ENCODE measurements at regions not wholly inside any gene's neighbourhood (a gene's known extent, or its start where the extent isn't known, plus 50 kb on each side); places are given as distances from the start of the nearest gene placed in this dataset.

GRCh38 chr5:89425062-89425461, 542.1 kb upstream of the MEF2C start:
- H4K91ac ChIP-seq (ENCODE audit: insufficient read depth, low read depth, low read length): no peak overlapping the region
- no peaks in the 10 kb centered on the region for H3K36me3 ChIP-seq (ENCODE audit: control insufficient read depth, insufficient read depth, low read length)
- in situ Hi-C loops (cut with MboI; ENCODE audit: low sequenced_read_pairs) (no loop called here), dilution Hi-C loops (cut with HindIII; ENCODE audit: low sequenced_read_pairs, unreplicated experiment) (no loop called here), intact Hi-C loops (cut with micrococcal nuclease) (no loop called here)
- ChIA-PET CTCF (no interaction called here), POLR2A (ENCODE audit: unreplicated experiment) (no interaction called here)
- no peak overlapping the region for H2BK120ac ChIP-seq (ENCODE audit: low read depth, low read length)
- H3K56ac ChIP-seq (ENCODE audit: extremely low read depth, insufficient read depth, low read length): no peak overlapping the region
- H3K4me1 ChIP-seq (ENCODE audit: control insufficient read depth, insufficient read depth, low read length): no peaks in the 10 kb centered on the region
- no peak overlapping the region for H3K14ac ChIP-seq (replicated peaks; ENCODE audit: low read depth, low read length)
- no peak overlapping the region for H2BK5ac ChIP-seq (ENCODE audit: low read depth, low read length, poor library complexity, severe bottlenecking)
- no peak overlapping the region for H2BK20ac ChIP-seq (ENCODE audit: low read depth, low read length)
- H2AFZ ChIP-seq (replicated peaks; ENCODE audit: low read length, poor library complexity): no peak overlapping the region
- no peaks in the 10 kb centered on the region for H3K27me3 ChIP-seq (ENCODE audit: control insufficient read depth, insufficient read depth, low read length)
- DNase-seq (no peak), ATAC-seq (ENCODE audit: low read depth) (no peak)
- H3K27ac ChIP-seq (ENCODE audit: insufficient read depth, low read length): no peak overlapping the region
- no peak overlapping the region for H4K5ac ChIP-seq (ENCODE audit: low read depth, low read length)
- no peaks in the 10 kb centered on the region for H3K9me1 ChIP-seq (ENCODE audit: insufficient read depth, low read length)
- no TSS peak for BruUV-seq (replicated peaks)
- H3K4ac ChIP-seq (ENCODE audit: low read depth, low read length): no peak overlapping the region
- H4K8ac ChIP-seq (ENCODE audit: low read depth in 2 of 2, low read length in 2 of 2): no peak overlapping the region
- no peak overlapping the region for H3K9ac ChIP-seq (ENCODE audit: low read depth, low read length)
- no peak overlapping the region for H2AK5ac ChIP-seq (ENCODE audit: low read depth, low read length)
- 40% methylated on average over 1 of the region's 3 CpGs; no CpG with 5 or more reads in 1 of the 2 experiments for WGBS, 2 experiments (ENCODE audit: extremely low coverage in 2 of 2, insufficient read length in 1 of 2)
- no peaks in the 10 kb centered on the region for H4K20me1 ChIP-seq (ENCODE audit: insufficient read depth, low read length)
- TF ChIP-seq CHD1 (IDR thresholded peaks at IDR 0.05; ENCODE audit: low read depth, low read length) (no peak), NFE2L2 (IDR thresholded peaks at IDR 0.05; ENCODE audit: low read depth, low read length) (no peak), FOS (IDR thresholded peaks at IDR 0.05; ENCODE audit: low read depth, low read length) (no peak), POLR2A (IDR thresholded peaks at IDR 0.05; ENCODE audit: low read depth, low read length) (no peak), RCOR1 (IDR thresholded peaks at IDR 0.05; ENCODE audit: insufficient replicate concordance, low read length) (no peak), SMC3 (IDR thresholded peaks at IDR 0.05; ENCODE audit: low read depth, low read length) (no peak), RAD21 (IDR thresholded peaks at IDR 0.05; ENCODE audit: low read length) (no peak), CEBPB (IDR thresholded peaks at IDR 0.05; ENCODE audit: low read depth, low read length) (no peak), BHLHE40 (IDR thresholded peaks at IDR 0.05; ENCODE audit: low read depth, low read length) (no peak), USF2 (IDR thresholded peaks at IDR 0.05; ENCODE audit: low read depth, low read length) (no peak), MAFK (IDR thresholded peaks at IDR 0.05; ENCODE audit: low read depth, low read length) (no peak), MXI1 (IDR thresholded peaks at IDR 0.05; ENCODE audit: borderline replicate concordance, low read depth, low read length) (no peak), RFX5 (IDR thresholded peaks at IDR 0.05; ENCODE audit: low read depth, low read length) (no peak), MAZ (IDR thresholded peaks at IDR 0.05; ENCODE audit: borderline replicate concordance, low read depth, low read length) (no peak)
- TF ChIP-seq, protein P1, sequence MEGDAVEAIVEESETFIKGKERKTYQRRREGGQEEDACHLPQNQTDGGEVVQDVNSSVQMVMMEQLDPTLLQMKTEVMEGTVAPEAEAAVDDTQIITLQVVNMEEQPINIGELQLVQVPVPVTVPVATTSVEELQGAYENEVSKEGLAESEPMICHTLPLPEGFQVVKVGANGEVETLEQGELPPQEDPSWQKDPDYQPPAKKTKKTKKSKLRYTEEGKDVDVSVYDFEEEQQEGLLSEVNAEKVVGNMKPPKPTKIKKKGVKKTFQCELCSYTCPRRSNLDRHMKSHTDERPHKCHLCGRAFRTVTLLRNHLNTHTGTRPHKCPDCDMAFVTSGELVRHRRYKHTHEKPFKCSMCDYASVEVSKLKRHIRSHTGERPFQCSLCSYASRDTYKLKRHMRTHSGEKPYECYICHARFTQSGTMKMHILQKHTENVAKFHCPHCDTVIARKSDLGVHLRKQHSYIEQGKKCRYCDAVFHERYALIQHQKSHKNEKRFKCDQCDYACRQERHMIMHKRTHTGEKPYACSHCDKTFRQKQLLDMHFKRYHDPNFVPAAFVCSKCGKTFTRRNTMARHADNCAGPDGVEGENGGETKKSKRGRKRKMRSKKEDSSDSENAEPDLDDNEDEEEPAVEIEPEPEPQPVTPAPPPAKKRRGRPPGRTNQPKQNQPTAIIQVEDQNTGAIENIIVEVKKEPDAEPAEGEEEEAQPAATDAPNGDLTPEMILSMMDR (conservative IDR thresholded peaks at IDR 0.05; ENCODE audit: low read depth, low read length): no peak
- TF ChIP-seq, protein P2, sequence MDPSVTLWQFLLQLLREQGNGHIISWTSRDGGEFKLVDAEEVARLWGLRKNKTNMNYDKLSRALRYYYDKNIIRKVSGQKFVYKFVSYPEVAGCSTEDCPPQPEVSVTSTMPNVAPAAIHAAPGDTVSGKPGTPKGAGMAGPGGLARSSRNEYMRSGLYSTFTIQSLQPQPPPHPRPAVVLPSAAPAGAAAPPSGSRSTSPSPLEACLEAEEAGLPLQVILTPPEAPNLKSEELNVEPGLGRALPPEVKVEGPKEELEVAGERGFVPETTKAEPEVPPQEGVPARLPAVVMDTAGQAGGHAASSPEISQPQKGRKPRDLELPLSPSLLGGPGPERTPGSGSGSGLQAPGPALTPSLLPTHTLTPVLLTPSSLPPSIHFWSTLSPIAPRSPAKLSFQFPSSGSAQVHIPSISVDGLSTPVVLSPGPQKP (IDR thresholded peaks at IDR 0.05; ENCODE audit: borderline replicate concordance, low read depth, low read length): no peak
- H3K4me3 ChIP-seq (ENCODE audit: insufficient read depth, low read depth, low read length): no peak overlapping the region
- no peak overlapping the region for H3K4me2 ChIP-seq (ENCODE audit: low read depth, low read length)
- H3K9me3 ChIP-seq (ENCODE audit: control insufficient read depth, insufficient read depth, low read length): no peaks in the 10 kb centered on the region
- no peak overlapping the region for H2AK9ac ChIP-seq (replicated peaks; ENCODE audit: low read depth, low read length, poor library complexity)
- no peaks in the 10 kb centered on the region for H3K79me1 ChIP-seq (ENCODE audit: low read depth in 1 of 2, low read length in 2 of 2)
- no peak overlapping the region for H3K18ac ChIP-seq (ENCODE audit: low read depth, low read length)
- H3K23ac ChIP-seq (ENCODE audit: low read depth, low read length): no peak overlapping the region
- H2BK15ac ChIP-seq (ENCODE audit: low read depth, low read length): no peak overlapping the region
